Tibial artery (tissue), 4 donors: ENCODE measurements at regions not wholly inside any gene's neighbourhood (a gene's known extent, or its start where the extent isn't known, plus 50 kb on each side); places are given as distances from the start of the nearest gene placed in this dataset.

Experiments
- DNase-seq, 2 donors: peaks; one replicate each; pipeline ENCODE4 v3.0.0-alpha.2; 2019
- H3K27ac ChIP-seq, 2 donors: fragments of 200-600 bp; sonication (generic) in 1 of 2; 1 replicate in 1 of 2; 2 replicates in 1 of 2; pipeline ENCODE4 v1.5.1; 2018 to 2019; ENCODE audit warnings: mild to moderate bottlenecking in 1 of 2
- H3K27me3 ChIP-seq, 2 donors: fragments of 200-600 bp; sonication (generic) in 1 of 2; one replicate each; pipeline versions ENCODE4 v1.5.1 to v1.6.0; 2016 to 2019
- H3K36me3 ChIP-seq, 3 donors: fragments of 200-600 bp; sonication (generic) in 2 of 3; one replicate each; pipeline ENCODE4 v1.5.1; 2016 to 2019; ENCODE audit warnings: mild to moderate bottlenecking in 2 of 3
- H3K4me1 ChIP-seq, 4 donors: fragments of 200-600 bp; sonication (generic) in 2 of 4; 1 replicate in 3 of 4; 2 replicates in 1 of 4; pipeline ENCODE4 v1.5.1; 2016 to 2019
- H3K4me3 ChIP-seq, 2 donors: fragments of 200-600 bp; sonication (generic) in 1 of 2; 1 replicate in 1 of 2; 2 replicates in 1 of 2; pipeline ENCODE4 v1.5.1; 2018 to 2019; ENCODE audit warnings: mild to moderate bottlenecking in 2 of 2
- H3K9me3 ChIP-seq, 3 donors: fragments of 200-600 bp; sonication (generic) in 1 of 3; one replicate each; pipeline ENCODE4 v1.5.1; 2016 to 2019
- CTCF ChIP-seq, 2 experiments: fragments of 200-600 bp in 1 of 2; fragments of 450-650 bp in 1 of 2; IDR thresholded peaks; one replicate each; pipeline ENCODE4 v1.5.1; 2017 to 2019; ENCODE audit warnings: antibody characterized with exemption in 2 of 2, mild to moderate bottlenecking in 1 of 2, moderate library complexity in 1 of 2
- intact Hi-C: fragments of 100-400 bp; cut with DNase I; formaldehyde crosslinking; loops from one replicate; pipeline ENCODE4 v1.15.0; 2023; ENCODE audit warnings: low total_unique reads

GRCh38 chr6:134472046-134472445 lies 154.1 kb upstream of the SGK1 start:
- intact Hi-C loops = no loop called here
- DNase-seq = no peak
- no peak for TF ChIP-seq CTCF (IDR thresholded peaks at IDR 0.05)
- H3K4me1 ChIP-seq = no peaks in the 10 kb centered on the region
- no peaks in the 10 kb centered on the region for H3K27me3 ChIP-seq
- H3K27ac ChIP-seq = no peak overlapping the region
- no peaks in the 10 kb centered on the region for H3K9me3 ChIP-seq
- no peak overlapping the region for H3K4me3 ChIP-seq
- no peaks in the 10 kb centered on the region for H3K36me3 ChIP-seq

- DNase-seq = no peak
- H3K9me3 ChIP-seq = no peaks in the 10 kb centered on the region
- H3K27me3 ChIP-seq = no peaks in the 10 kb centered on the region
- no peak overlapping the region for H3K4me3 ChIP-seq
- intact Hi-C loops = no loop called here
- H3K4me1 ChIP-seq = peaks cover 0 to under 1% (median 0%) of the 10 kb centered on the region in 4 donors
- H3K36me3 ChIP-seq = no peaks in the 10 kb centered on the region
- no peak overlapping the region for H3K27ac ChIP-seq
- no peak for TF ChIP-seq CTCF (IDR thresholded peaks at IDR 0.05)
Observed at GRCh38 chr6:134470457-134470975, 152.6 kb upstream of the SGK1 start.

- Histone ChIP-seq H3K36me3 (no peaks in the 10 kb centered on the region), H3K4me3 (no peak overlapping the region), H3K27ac (no peak overlapping the region), H3K9me3 (no peaks in the 10 kb centered on the region), H3K4me1 (peaks cover 0 to 7% (median 0%) of the 10 kb centered on the region in 4 donors), H3K27me3 (no peaks in the 10 kb centered on the region)
- intact Hi-C loops = no loop called here
- no peak for TF ChIP-seq CTCF (IDR thresholded peaks at IDR 0.05)
- no peak for DNase-seq
Observed at GRCh38 chr6:134469702-134470456, 152.0 kb upstream of the SGK1 start.

GRCh38 chr6:134468633-134469032 lies 150.7 kb upstream of the SGK1 start:
- Histone ChIP-seq H3K36me3 (no peaks in the 10 kb centered on the region), H3K27ac (no peak overlapping the region), H3K9me3 (no peaks in the 10 kb centered on the region), H3K4me1 (peaks cover 0 to 11% (median 0%) of the 10 kb centered on the region in 4 donors), H3K4me3 (no peak overlapping the region), H3K27me3 (no peaks in the 10 kb centered on the region)
- intact Hi-C loops = no loop called here
- no peak for TF ChIP-seq CTCF (IDR thresholded peaks at IDR 0.05)
- DNase-seq = no peak

GRCh38 chr6:134467620-134468019 lies 149.7 kb upstream of the SGK1 start:
- no peak overlapping the region for H3K4me3 ChIP-seq
- H3K9me3 ChIP-seq = no peaks in the 10 kb centered on the region
- H3K27ac ChIP-seq = no peak overlapping the region
- no peaks in the 10 kb centered on the region for H3K27me3 ChIP-seq
- peaks cover 0 to 11% (median 0%) of the 10 kb centered on the region in 4 donors for H3K4me1 ChIP-seq
- DNase-seq = no peak
- intact Hi-C loops = no loop called here
- H3K36me3 ChIP-seq = no peaks in the 10 kb centered on the region
- TF ChIP-seq CTCF (IDR thresholded peaks at IDR 0.05) = no peak
